H1 (cell line): ENCODE measurements at regions not wholly inside any gene's neighbourhood (a gene's known extent, or its start where the extent isn't known, plus 50 kb on each side); places are given as distances from the start of the nearest gene placed in this dataset.

Experiments used
- CTCF ChIA-PET: fragments of 300-600 bp; sonication (Branson Sonifier 250); formaldehyde crosslinking; loops from one replicate; lab custom pipeline; 2021; ENCODE audit not compliant: partially characterized antibody; lab: Charles Lee
- POLR2A ChIA-PET: fragments of 300-600 bp; sonication (Branson Sonifier 250); formaldehyde crosslinking; loops from one replicate; lab custom pipeline; 2021; ENCODE audit warnings: inconsistent platforms; ENCODE audit not compliant: partially characterized antibody; lab: Charles Lee
- DNase-seq, 2 experiments: peaks; one replicate each; pipeline versions ENCODE4 v3.0.0 to v3.0.0-alpha.2; 2010 to 2022; ENCODE audit warnings: low spot score in 2 of 2, low read depth in 1 of 2, mixed read lengths in 1 of 2
- FAIRE-seq: peaks from 2 replicates; lab custom pipeline; 2011; peaks lifted over from hg19 to GRCh38; lab: Jason Lieb, UNC
- H2AFZ ChIP-seq: 2 replicates; pipeline ENCODE4 v1.8.1; 2012; ENCODE audit warnings: low read length, inconsistent platforms
- H2AK5ac ChIP-seq: 2 replicates; pipeline ENCODE4 v1.6.1; 2013; ENCODE audit warnings: low read depth, low read length
- H2BK120ac ChIP-seq: replicated peaks from 2 replicates; pipeline ENCODE3; 2013; ENCODE audit warnings: low read depth, low read length, inconsistent platforms
- H2BK12ac ChIP-seq: 2 replicates; pipeline ENCODE4 v1.6.1; 2013; ENCODE audit warnings: low read depth, low read length
- H2BK15ac ChIP-seq: 2 replicates; pipeline ENCODE4 v1.6.1; 2013; ENCODE audit warnings: low read length
- H2BK20ac ChIP-seq: 2 replicates; pipeline ENCODE4 v1.6.1; 2013; ENCODE audit warnings: low read length
- H2BK5ac ChIP-seq: 2 replicates; pipeline ENCODE4 v1.6.1; 2013; ENCODE audit warnings: low read depth, low read length
- H3K14ac ChIP-seq: 2 replicates; pipeline ENCODE4 v1.6.1; 2013; ENCODE audit warnings: inconsistent platforms; ENCODE audit not compliant: insufficient read length
- H3K18ac ChIP-seq: 2 replicates; pipeline ENCODE4 v1.6.1; 2013; ENCODE audit warnings: low read length; ENCODE audit errors: extremely low read depth
- H3K23ac ChIP-seq: 2 replicates; pipeline ENCODE4 v1.6.1; 2013; ENCODE audit warnings: inconsistent platforms; ENCODE audit not compliant: insufficient read length
- H3K23me2 ChIP-seq: 2 replicates; pipeline ENCODE4 v1.6.1; 2013; ENCODE audit warnings: low read depth, low read length
- H3K27ac ChIP-seq: 2 replicates; pipeline ENCODE4 v1.6.1; 2011; ENCODE audit warnings: low read depth, low read length, inconsistent platforms
- H3K27me3 ChIP-seq, 4 experiments: replicated peaks in 1 of 4; 1 replicate in 1 of 4; 2 replicates in 3 of 4; pipeline versions ENCODE4 v1.6.1 to v1.8.1; 2011 to 2013; ENCODE audit warnings: low read length in 3 of 4, mild to moderate bottlenecking in 3 of 4, inconsistent platforms in 2 of 4, mixed read lengths in 2 of 4, moderate library complexity in 1 of 4; ENCODE audit not compliant: control insufficient read depth in 3 of 4, insufficient read depth in 3 of 4; ENCODE audit errors: extremely low read depth in 1 of 4
- H3K36me3 ChIP-seq, 4 experiments: 2 replicates each; pipeline versions ENCODE4 v1.6.1 to v1.8.1; 2011 to 2013; ENCODE audit warnings: mild to moderate bottlenecking in 4 of 4, low read length in 3 of 4, moderate library complexity in 2 of 4, control low read depth in 1 of 4, inconsistent platforms in 1 of 4; ENCODE audit not compliant: insufficient read depth in 4 of 4, control insufficient read depth in 2 of 4
- H3K4ac ChIP-seq: replicated peaks from 2 replicates; pipeline ENCODE3; 2013; ENCODE audit warnings: low read length, low read depth, mixed read lengths, inconsistent platforms; ENCODE audit not compliant: insufficient read length
- H3K4me1 ChIP-seq, 4 experiments: replicated peaks in 1 of 4; 1 replicate in 1 of 4; 2 replicates in 3 of 4; pipeline versions ENCODE4 v1.6.1 to v1.8.1; 2011 to 2013; ENCODE audit warnings: low read length in 3 of 4, inconsistent platforms in 2 of 4, mixed read lengths in 1 of 4; ENCODE audit not compliant: insufficient read depth in 4 of 4, control insufficient read depth in 3 of 4
- H3K4me2 ChIP-seq, 2 experiments: 2 replicates each; pipeline versions ENCODE4 v1.6.1 to v1.8.1; 2011 to 2013; ENCODE audit warnings: low read depth in 2 of 2, low read length in 2 of 2, control low read depth in 1 of 2, inconsistent platforms in 1 of 2, mild to moderate bottlenecking in 1 of 2; ENCODE audit not compliant: insufficient read depth in 1 of 2
- H3K4me3 ChIP-seq, 4 experiments: fragments of 200-600, 300-600 bp in 1 of 4; sonication (generic), shearing (Covaris generic), sonication (Bioruptor Twin) in 1 of 4; 2 replicates each; pipeline versions ENCODE4 v1.5.1 to v1.8.1; 2011 to 2016; ENCODE audit warnings: low read length in 4 of 4, low read depth in 3 of 4, control low read depth in 2 of 4, inconsistent platforms in 2 of 4, mild to moderate bottlenecking in 2 of 4, mixed read lengths in 1 of 4, moderate library complexity in 1 of 4; ENCODE audit not compliant: insufficient read depth in 2 of 4; ENCODE audit errors: extremely low read depth in 1 of 4
- H3K56ac ChIP-seq: replicated peaks from 2 replicates; pipeline ENCODE3; 2013; ENCODE audit warnings: low read depth, mild to moderate bottlenecking, mixed read lengths, low read length, inconsistent platforms; ENCODE audit not compliant: insufficient read length
- H3K79me1 ChIP-seq: 2 replicates; pipeline ENCODE4 v1.6.1; 2013; ENCODE audit warnings: low read depth, low read length, control low read depth
- H3K79me2 ChIP-seq, 2 experiments: 2 replicates each; pipeline versions ENCODE4 v1.6.1 to v1.8.1; 2012 to 2013; ENCODE audit warnings: low read length in 2 of 2, mild to moderate bottlenecking in 2 of 2, inconsistent platforms in 1 of 2; ENCODE audit not compliant: insufficient read depth in 2 of 2, control insufficient read depth in 1 of 2
- H3K9ac ChIP-seq, 4 experiments: replicated peaks in 1 of 4; 1 replicate in 1 of 4; 2 replicates in 3 of 4; pipeline versions ENCODE4 v1.6.1 to v1.8.1; 2011 to 2013; ENCODE audit warnings: low read depth in 3 of 4, low read length in 3 of 4, control low read depth in 2 of 4, mild to moderate bottlenecking in 2 of 4, moderate library complexity in 2 of 4, inconsistent platforms in 1 of 4; ENCODE audit errors: extremely low read depth in 1 of 4
- H3K9me3 ChIP-seq, 2 experiments: 2 replicates each; pipeline versions ENCODE4 v1.6.1 to v1.8.1; 2012 to 2013; ENCODE audit warnings: mild to moderate bottlenecking in 2 of 2, moderate library complexity in 2 of 2, control low read depth in 1 of 2, inconsistent platforms in 1 of 2, low read depth in 1 of 2, low read length in 1 of 2, mixed read lengths in 1 of 2; ENCODE audit not compliant: insufficient read depth in 2 of 2
- H4K20me1 ChIP-seq, 2 experiments: replicated peaks in 1 of 2; 2 replicates each; pipeline versions ENCODE3 to v1.8.1; 2011 to 2013; ENCODE audit warnings: inconsistent platforms in 2 of 2, low read length in 2 of 2, mild to moderate bottlenecking in 1 of 2; ENCODE audit not compliant: insufficient read depth in 2 of 2, control insufficient read depth in 1 of 2
- H4K5ac ChIP-seq: 2 replicates; pipeline ENCODE4 v1.6.1; 2013; ENCODE audit warnings: low read length, low read depth, mixed read lengths, inconsistent platforms; ENCODE audit not compliant: insufficient read length
- H4K8ac ChIP-seq: 2 replicates; pipeline ENCODE4 v1.8.0; 2013; ENCODE audit warnings: mild to moderate bottlenecking, moderate library complexity, low read length, inconsistent platforms; ENCODE audit not compliant: insufficient read depth; ENCODE audit errors: extremely low read depth
- H4K91ac ChIP-seq: replicated peaks from 2 replicates; pipeline ENCODE3; 2013; ENCODE audit warnings: low read length, mixed read lengths, inconsistent platforms; ENCODE audit not compliant: insufficient read length
- ASH2L ChIP-seq: fragments of 200-600, 300-600 bp; sonication (generic); IDR thresholded peaks from one replicate; pipeline ENCODE4 v1.7.1; 2017; ENCODE audit warnings: low read length
- CEBPB ChIP-seq: IDR thresholded peaks from 2 replicates; pipeline ENCODE4 v1.6.1; 2012; ENCODE audit warnings: low read depth, low read length
- CHD1 ChIP-seq: IDR thresholded peaks from 2 replicates; pipeline ENCODE4 v1.6.1; 2012; ENCODE audit warnings: low read depth, low read length, improper control_type of control experiment
- EGR1 ChIP-seq: IDR thresholded peaks from 2 replicates; pipeline ENCODE4 v1.6.1; 2011; ENCODE audit warnings: low read depth, low read length, borderline replicate concordance
- EP300 ChIP-seq, 2 experiments: IDR thresholded peaks; 1 replicate in 1 of 2; 2 replicates in 1 of 2; pipeline ENCODE4 v1.6.1; 2011 to 2012; ENCODE audit warnings: low read depth in 2 of 2, low read length in 2 of 2, mild to moderate bottlenecking in 2 of 2, borderline replicate concordance in 1 of 2, inconsistent platforms in 1 of 2, moderate library complexity in 1 of 2
- FOSL1 ChIP-seq: IDR thresholded peaks from 2 replicates; pipeline ENCODE4 v1.6.1; 2011; ENCODE audit warnings: mild to moderate bottlenecking, low read depth, low read length, moderate library complexity; ENCODE audit not compliant: insufficient read depth
- GTF2F1 ChIP-seq: IDR thresholded peaks from 2 replicates; pipeline ENCODE4 v1.6.1; 2012; ENCODE audit warnings: low read depth, low read length, improper control_type of control experiment, borderline replicate concordance
- JUN ChIP-seq: IDR thresholded peaks from 2 replicates; pipeline ENCODE4 v1.6.1; 2011; ENCODE audit warnings: low read depth, mild to moderate bottlenecking, improper control_type of control experiment, low read length
- POLR2AphosphoS5 ChIP-seq: IDR thresholded peaks from 2 replicates; pipeline ENCODE4 v1.6.1; 2011; ENCODE audit warnings: low read depth, low read length
- RFX5 ChIP-seq: IDR thresholded peaks from 2 replicates; pipeline ENCODE4 v1.6.1; 2011; ENCODE audit warnings: low read depth, low read length, improper control_type of control experiment, borderline replicate concordance
- SP2 ChIP-seq: IDR thresholded peaks from 2 replicates; pipeline ENCODE4 v1.6.1; 2012; ENCODE audit warnings: mild to moderate bottlenecking, low read length, inconsistent platforms
- TCF12 ChIP-seq: IDR thresholded peaks from 2 replicates; pipeline ENCODE4 v1.6.1; 2011; ENCODE audit warnings: low read depth, mild to moderate bottlenecking, low read length
- WGBS, 2 experiments: shearing (Covaris generic) in 1 of 2; methylation state at CpG; one replicate each; pipeline versions ENCODE4 v1.1.6 to v1.1.7; 2013 to 2015; ENCODE audit warnings: low lambda C conversion rate in 2 of 2, mixed read lengths in 2 of 2, inconsistent platforms in 1 of 2, low coverage in 1 of 2, missing lambda C conversion rate in 1 of 2; ENCODE audit not compliant: insufficient replicate concordance in 2 of 2, insufficient coverage in 1 of 2, insufficient read length in 1 of 2; ENCODE audit errors: extremely low coverage in 1 of 2, missing lambda C conversion rate in 1 of 2; 5-methylcytosine and 5-hydroxymethylcytosine counted together

- Histone ChIP-seq H2AK5ac (no peak overlapping the region), H3K23me2 (peaks cover 4% of the 10 kb centered on the region; the same call in 1 of the 2 replicates), H3K27ac (no peak overlapping the region), H2BK120ac (no peak overlapping the region), H2BK15ac (no peak overlapping the region), H3K56ac (no peak overlapping the region), H3K79me2 (no peaks in the 10 kb centered on the region), H2BK12ac (no peak overlapping the region), H3K4me1 (no peaks in the 10 kb centered on the region), H4K91ac (no peak overlapping the region), H3K18ac (no peak overlapping the region), H3K36me3 (no peaks in the 10 kb centered on the region), H3K4me3 (no peak overlapping the region), H2BK20ac (no peak overlapping the region), H3K27me3 (no peaks in the 10 kb centered on the region), H4K20me1 (no peaks in the 10 kb centered on the region), H3K4me2 (no peak overlapping the region), H4K8ac (no peak overlapping the region), H3K23ac (no peak overlapping the region), H4K5ac (no peak overlapping the region), H3K9me3 (no peaks in the 10 kb centered on the region), H2AFZ (no peak overlapping the region), H3K9ac (no peak overlapping the region), H3K4ac (no peak overlapping the region), H2BK5ac (no peak overlapping the region), H3K79me1 (no peaks in the 10 kb centered on the region), H3K14ac (no peak overlapping the region)
- CTCF ChIA-PET: interaction anchor here (1.2 kb wide), 1 partner anchor 10 kb away, joined by 3 read pairs; no protein-coding TSS in a partner anchor
- no peak for FAIRE-seq
- 90% methylated on average over 2 of the region's 2 CpGs; no CpG with 5 or more reads in 1 of the 2 experiments for WGBS, 2 experiments
- no peak for DNase-seq
- POLR2A ChIA-PET: no interaction called here
- TF ChIP-seq CEBPB (no peak), ASH2L (no peak), EGR1 (no peak), JUN (no peak), POLR2AphosphoS5 (no peak), SP2 (no peak), EP300 (IDR thresholded peaks at IDR 0.05; ENCODE audit: borderline replicate concordance in 1 of 2, low read depth in 2 of 2, low read length in 2 of 2) (no peak), FOSL1 (no peak), CHD1 (no peak), GTF2F1 (no peak), TCF12 (no peak), RFX5 (no peak)
Observed at GRCh38 chr15:31752065-31752762, 278.1 kb upstream of the CHRNA7 start.
